Keratinocyte (primary cell): ENCODE measurements at regions not wholly inside any gene's neighbourhood (a gene's known extent, or its start where the extent isn't known, plus 50 kb on each side); places are given as distances from the start of the nearest gene placed in this dataset.

Experiments used
- DNase-seq: peaks from one replicate; pipeline ENCODE4 v3.0.0-alpha.2; 2011; ENCODE audit warnings: low read depth, missing footprints, low spot score
- FAIRE-seq: peaks from 2 replicates; lab custom pipeline; 2011; peaks lifted over from hg19 to GRCh38; lab: Jason Lieb, UNC
- H2AFZ ChIP-seq: 2 replicates; pipeline ENCODE4 v1.6.0; 2012; ENCODE audit warnings: low read length, control low read depth, inconsistent platforms; ENCODE audit not compliant: control insufficient read depth
- H3K27ac ChIP-seq: 2 replicates; pipeline ENCODE4 v1.5.1; 2011; ENCODE audit warnings: low read length; ENCODE audit not compliant: control insufficient read depth, insufficient read depth
- H3K27me3 ChIP-seq: 3 replicates; pipeline ENCODE4 v1.6.0; 2011; ENCODE audit warnings: low read length; ENCODE audit not compliant: control insufficient read depth, insufficient read depth; ENCODE audit errors: extremely low read depth
- H3K36me3 ChIP-seq, 2 experiments: 2 replicates in 1 of 2; 3 replicates in 1 of 2; pipeline ENCODE4 v1.5.1; 2011; ENCODE audit warnings: low read length in 2 of 2, mild to moderate bottlenecking in 1 of 2; ENCODE audit not compliant: control insufficient read depth in 2 of 2, insufficient read depth in 2 of 2; ENCODE audit errors: extremely low read depth in 1 of 2
- H3K4me1 ChIP-seq: 3 replicates; pipeline ENCODE4 v1.5.1; 2011; ENCODE audit warnings: low read length; ENCODE audit not compliant: control insufficient read depth, insufficient read depth; ENCODE audit errors: extremely low read depth
- H3K4me2 ChIP-seq: 3 replicates; pipeline ENCODE4 v1.6.0; 2011; ENCODE audit warnings: low read depth, low read length; ENCODE audit not compliant: control insufficient read depth, insufficient read depth; ENCODE audit errors: extremely low read depth
- H3K4me3 ChIP-seq, 3 experiments: fragments of 200-600 bp in 1 of 3; sonication (generic) in 1 of 3; 2 replicates in 2 of 3; 3 replicates in 1 of 3; pipeline ENCODE4 v1.5.1; 2011 to 2016; ENCODE audit warnings: low read length in 3 of 3, mild to moderate bottlenecking in 3 of 3, control low read depth in 2 of 3, inconsistent platforms in 1 of 3, low read depth in 1 of 3, mixed read lengths in 1 of 3, mixed run types in 1 of 3, moderate library complexity in 1 of 3; ENCODE audit not compliant: control insufficient read depth in 2 of 3, insufficient read depth in 2 of 3; ENCODE audit errors: extremely low read depth in 1 of 3
- H3K79me2 ChIP-seq: 2 replicates; pipeline ENCODE4 v1.6.0; 2012; ENCODE audit warnings: low read length; ENCODE audit not compliant: control insufficient read depth, insufficient read depth
- H3K9ac ChIP-seq: 3 replicates; pipeline ENCODE4 v1.6.0; 2011; ENCODE audit warnings: low read length; ENCODE audit not compliant: control insufficient read depth, insufficient read depth; ENCODE audit errors: extremely low read depth
- H3K9me1 ChIP-seq: 3 replicates; pipeline ENCODE4 v1.6.0; 2011; ENCODE audit warnings: low read length; ENCODE audit not compliant: control insufficient read depth, insufficient read depth; ENCODE audit errors: extremely low read depth
- H3K9me3 ChIP-seq: 2 replicates; pipeline ENCODE4 v1.5.1; 2012; ENCODE audit warnings: low read depth, low read length; ENCODE audit not compliant: control insufficient read depth
- H4K20me1 ChIP-seq: 3 replicates; pipeline ENCODE4 v1.6.0; 2011; ENCODE audit warnings: low read length; ENCODE audit not compliant: control insufficient read depth, insufficient read depth; ENCODE audit errors: extremely low read depth
- EZH2 ChIP-seq: IDR thresholded peaks from one replicate; pipeline ENCODE4 v1.6.1; 2012; ENCODE audit warnings: inconsistent platforms, mild to moderate bottlenecking, low read length, moderate library complexity
- dilution Hi-C: fragments of 300-500 bp; cut with MboI; formaldehyde crosslinking; loops from one replicate; pipeline ENCODE4 v1.7.0; 2020; ENCODE audit warnings: low sequenced_read_pairs; ENCODE audit not compliant: extremely low pct_ligation_motif_present
- TF ChIP-seq, protein P1 (sequence below), 3 experiments: IDR thresholded peaks in 1 of 3; conservative IDR thresholded peaks in 1 of 3; optimal IDR thresholded peaks in 1 of 3; 2 replicates in 2 of 3; 3 replicates in 1 of 3; pipeline versions ENCODE3 to v1.5.1; 2011; ENCODE audit warnings: low read length in 3 of 3, mild to moderate bottlenecking in 3 of 3, moderate library complexity in 2 of 3, control low read depth in 1 of 3, inconsistent platforms in 1 of 3; ENCODE audit not compliant: insufficient read depth in 2 of 3; ENCODE audit errors: extremely low read depth in 1 of 3

DNA sequence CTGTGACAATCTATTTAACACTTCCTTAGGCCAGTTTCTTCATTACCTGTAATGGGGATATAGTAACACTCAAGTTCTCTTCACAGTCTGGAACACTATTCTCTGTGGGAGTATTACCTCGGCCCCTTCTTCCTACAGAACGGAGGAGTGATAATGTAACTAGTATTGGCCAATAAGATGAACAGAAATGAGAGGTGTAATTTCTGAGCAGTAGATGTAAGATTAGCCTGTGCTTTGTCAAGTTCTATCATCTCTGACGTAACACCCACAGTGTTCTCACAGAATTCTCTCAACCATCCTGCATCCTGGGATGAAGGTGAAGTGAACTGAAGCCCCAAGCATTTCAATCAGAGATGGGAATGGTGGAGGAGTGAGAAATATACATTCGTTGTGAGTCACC, 65.2 kb upstream of the TOP3B start:
- Histone ChIP-seq H3K9ac (no peak overlapping the region), H3K9me1 (no peaks in the 10 kb centered on the region), H3K79me2 (no peaks in the 10 kb centered on the region), H3K4me3 (no peak overlapping the region), H3K4me1 (no peaks in the 10 kb centered on the region), H3K27ac (no peak overlapping the region), H2AFZ (no peak overlapping the region), H4K20me1 (no peaks in the 10 kb centered on the region), H3K36me3 (no peaks in the 10 kb centered on the region), H3K9me3 (no peaks in the 10 kb centered on the region), H3K27me3 (peaks cover 5% of the 10 kb centered on the region), H3K4me2 (no peak overlapping the region)
- TF ChIP-seq EZH2 = no peak
- TF ChIP-seq, protein P1, sequence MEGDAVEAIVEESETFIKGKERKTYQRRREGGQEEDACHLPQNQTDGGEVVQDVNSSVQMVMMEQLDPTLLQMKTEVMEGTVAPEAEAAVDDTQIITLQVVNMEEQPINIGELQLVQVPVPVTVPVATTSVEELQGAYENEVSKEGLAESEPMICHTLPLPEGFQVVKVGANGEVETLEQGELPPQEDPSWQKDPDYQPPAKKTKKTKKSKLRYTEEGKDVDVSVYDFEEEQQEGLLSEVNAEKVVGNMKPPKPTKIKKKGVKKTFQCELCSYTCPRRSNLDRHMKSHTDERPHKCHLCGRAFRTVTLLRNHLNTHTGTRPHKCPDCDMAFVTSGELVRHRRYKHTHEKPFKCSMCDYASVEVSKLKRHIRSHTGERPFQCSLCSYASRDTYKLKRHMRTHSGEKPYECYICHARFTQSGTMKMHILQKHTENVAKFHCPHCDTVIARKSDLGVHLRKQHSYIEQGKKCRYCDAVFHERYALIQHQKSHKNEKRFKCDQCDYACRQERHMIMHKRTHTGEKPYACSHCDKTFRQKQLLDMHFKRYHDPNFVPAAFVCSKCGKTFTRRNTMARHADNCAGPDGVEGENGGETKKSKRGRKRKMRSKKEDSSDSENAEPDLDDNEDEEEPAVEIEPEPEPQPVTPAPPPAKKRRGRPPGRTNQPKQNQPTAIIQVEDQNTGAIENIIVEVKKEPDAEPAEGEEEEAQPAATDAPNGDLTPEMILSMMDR (optimal IDR thresholded peaks at IDR 0.05 in 1 of 3, IDR thresholded peaks at IDR 0.05 in 1 of 3, conservative IDR thresholded peaks at IDR 0.05 in 1 of 3; ENCODE audit: extremely low read depth in 1 of 3, insufficient read depth in 2 of 3, low read length in 3 of 3) = no peak
- DNase-seq (no peak), FAIRE-seq (no peak)
- dilution Hi-C loops = no loop called here

- FAIRE-seq (no peak), DNase-seq (no peak)
- dilution Hi-C loops = no loop called here
Measured at GRCh38 chr22:22047266-22047665, 64.7 kb upstream of the TOP3B start.

More at GRCh38 chr22:22047266-22047665, 64.7 kb upstream of the TOP3B start:
- Histone ChIP-seq H4K20me1 (no peaks in the 10 kb centered on the region), H3K4me3 (no peak overlapping the region), H2AFZ (no peak overlapping the region), H3K27me3 (peaks cover 5% of the 10 kb centered on the region), H3K9ac (no peak overlapping the region), H3K9me1 (no peaks in the 10 kb centered on the region), H3K36me3 (no peaks in the 10 kb centered on the region), H3K4me1 (no peaks in the 10 kb centered on the region), H3K9me3 (no peaks in the 10 kb centered on the region), H3K4me2 (no peak overlapping the region), H3K79me2 (no peaks in the 10 kb centered on the region), H3K27ac (no peak overlapping the region)
- no peak for TF ChIP-seq EZH2
- TF ChIP-seq, protein P1 (optimal IDR thresholded peaks at IDR 0.05 in 1 of 3, IDR thresholded peaks at IDR 0.05 in 1 of 3, conservative IDR thresholded peaks at IDR 0.05 in 1 of 3; ENCODE audit: extremely low read depth in 1 of 3, insufficient read depth in 2 of 3, low read length in 3 of 3) = no peak
